Upper lobe of left lung (tissue), 6 donors: ENCODE measurements at regions not wholly inside any gene's neighbourhood (a gene's known extent, or its start where the extent isn't known, plus 50 kb on each side); places are given as distances from the start of the nearest gene placed in this dataset.
A peak's percentile ranks its signal among the peaks of the same experiment; 100 is the strongest.
"Not testable (repeated sequence)": the region's sequence is repeated elsewhere in the genome, so short reads cannot be mapped to it uniquely, and the experiment has no call there.

Source experiments
- ATAC-seq, 2 donors: fragments of 200-7000 bp; cut with Tn5 transposase; one replicate each; pipeline ENCODE4 v1.9.1; 2022; ENCODE audit warnings: mild to moderate bottlenecking in 2 of 2, moderate library complexity in 2 of 2; ENCODE audit not compliant: low FRiP score in 2 of 2
- DNase-seq, 2 donors: peaks; one replicate each; pipeline ENCODE4 v3.0.0-alpha.2; 2019 to 2020
- H3K27ac ChIP-seq, 4 donors: fragments of 200-600 bp; sonication (generic); one replicate each; pipeline ENCODE4 v1.5.1; 2016 to 2019
- H3K27me3 ChIP-seq, 4 donors: fragments of 200-600 bp; sonication (generic); one replicate each; pipeline ENCODE4 v1.5.1; 2017 to 2019
- H3K36me3 ChIP-seq, 4 donors: fragments of 200-600 bp; sonication (generic); one replicate each; pipeline ENCODE4 v1.5.1; 2016 to 2019
- H3K4me1 ChIP-seq, 4 donors: fragments of 200-600 bp; sonication (generic); one replicate each; pipeline ENCODE4 v1.5.1; 2018 to 2019
- H3K4me3 ChIP-seq, 4 donors: fragments of 200-600 bp; sonication (generic); one replicate each; pipeline ENCODE4 v1.5.1; 2017 to 2019; ENCODE audit warnings: mild to moderate bottlenecking in 2 of 4, moderate library complexity in 1 of 4
- H3K9me3 ChIP-seq, 4 donors: fragments of 200-600 bp; sonication (generic); one replicate each; pipeline ENCODE4 v1.5.1; 2018 to 2019
- EP300 ChIP-seq, 4 donors: sonication (generic); formaldehyde crosslinking; IDR thresholded peaks; one replicate each; pipeline ENCODE4 v1.5.1; 2017; ENCODE audit warnings: antibody characterized with exemption in 4 of 4, control low read depth in 2 of 4
- POLR2A ChIP-seq, 4 donors: fragments of 450-650 bp; IDR thresholded peaks; one replicate each; pipeline ENCODE4 v1.5.1; 2016 to 2017; ENCODE audit warnings: antibody characterized with exemption in 4 of 4, mild to moderate bottlenecking in 2 of 4
- POLR2AphosphoS5 ChIP-seq, 2 donors: sonication (generic); formaldehyde crosslinking; IDR thresholded peaks; one replicate each; pipeline ENCODE4 v1.5.1; 2017; ENCODE audit warnings: antibody characterized with exemption in 2 of 2
- WGBS, 2 donors: methylation state at CpG; one replicate each; pipeline ENCODE4 v1.1.5; 2017 to 2018; 5-methylcytosine and 5-hydroxymethylcytosine counted together
- TF ChIP-seq, protein P1 (sequence below), 6 experiments: fragments of 450-650 bp in 4 of 6; fragments of 200-600 bp in 2 of 6; sonication (generic) in 2 of 6; IDR thresholded peaks; one replicate each; pipeline ENCODE4 v1.5.1; 2016 to 2019; ENCODE audit warnings: antibody characterized with exemption in 6 of 6
- donor health status: DM: no; HTN: no; CAD: no; lungs with moderate emphysema.
- donor health status: DM: no; HTN: yes; CAD: no; lungs with severe emphysema.

- Histone ChIP-seq H3K27me3 (no peaks in the 10 kb centered on the region), H3K9me3 (no peaks in the 10 kb centered on the region), H3K36me3 (no peaks in the 10 kb centered on the region), H3K4me3 (no peak overlapping the region), H3K4me1 (no peaks in the 10 kb centered on the region), H3K27ac (no peak overlapping the region)
- TF ChIP-seq, protein P1, sequence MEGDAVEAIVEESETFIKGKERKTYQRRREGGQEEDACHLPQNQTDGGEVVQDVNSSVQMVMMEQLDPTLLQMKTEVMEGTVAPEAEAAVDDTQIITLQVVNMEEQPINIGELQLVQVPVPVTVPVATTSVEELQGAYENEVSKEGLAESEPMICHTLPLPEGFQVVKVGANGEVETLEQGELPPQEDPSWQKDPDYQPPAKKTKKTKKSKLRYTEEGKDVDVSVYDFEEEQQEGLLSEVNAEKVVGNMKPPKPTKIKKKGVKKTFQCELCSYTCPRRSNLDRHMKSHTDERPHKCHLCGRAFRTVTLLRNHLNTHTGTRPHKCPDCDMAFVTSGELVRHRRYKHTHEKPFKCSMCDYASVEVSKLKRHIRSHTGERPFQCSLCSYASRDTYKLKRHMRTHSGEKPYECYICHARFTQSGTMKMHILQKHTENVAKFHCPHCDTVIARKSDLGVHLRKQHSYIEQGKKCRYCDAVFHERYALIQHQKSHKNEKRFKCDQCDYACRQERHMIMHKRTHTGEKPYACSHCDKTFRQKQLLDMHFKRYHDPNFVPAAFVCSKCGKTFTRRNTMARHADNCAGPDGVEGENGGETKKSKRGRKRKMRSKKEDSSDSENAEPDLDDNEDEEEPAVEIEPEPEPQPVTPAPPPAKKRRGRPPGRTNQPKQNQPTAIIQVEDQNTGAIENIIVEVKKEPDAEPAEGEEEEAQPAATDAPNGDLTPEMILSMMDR (IDR thresholded peaks at IDR 0.05) = no peak
- TF ChIP-seq EP300 (IDR thresholded peaks at IDR 0.05) (no peak), POLR2AphosphoS5 (IDR thresholded peaks at IDR 0.05) (no peak), POLR2A (IDR thresholded peaks at IDR 0.05) (no peak)
- no peak for ATAC-seq
- 65 to 92% methylated on average over 2 of the region's 2 CpGs for WGBS, 2 donors
- DNase-seq = no peak
Measured at GRCh38 chr19:29042450-29042849, 170.5 kb downstream of the UQCRFS1 start.

GRCh38 chr19:29040951-29041350 lies 172.0 kb downstream of the UQCRFS1 start:
- H3K4me3 ChIP-seq = no peak overlapping the region

GRCh38 chr19:29040292-29040691 lies 172.7 kb downstream of the UQCRFS1 start:
- DNase-seq (peak in 1 of 2 donors; percentile 50), ATAC-seq (peak in 1 of 2 donors; percentile 73)
- no peaks in the 10 kb centered on the region for H3K36me3 ChIP-seq
- H3K4me3 ChIP-seq = no peak overlapping the region
- H3K27ac ChIP-seq = no peak overlapping the region
- no peaks in the 10 kb centered on the region for H3K9me3 ChIP-seq
- no peaks in the 10 kb centered on the region for H3K27me3 ChIP-seq
- H3K4me1 ChIP-seq = no peaks in the 10 kb centered on the region
- WGBS, 2 donors = 63 to 68% methylated on average over 7 of the region's 7 CpGs
- no peak for TF ChIP-seq POLR2AphosphoS5 (IDR thresholded peaks at IDR 0.05)
- no peak for TF ChIP-seq POLR2A (IDR thresholded peaks at IDR 0.05)
- TF ChIP-seq, protein P1 (IDR thresholded peaks at IDR 0.05) = no peak
- no peak for TF ChIP-seq EP300 (IDR thresholded peaks at IDR 0.05)

More at GRCh38 chr19:29040951-29041350, 172.0 kb downstream of the UQCRFS1 start:
- Histone ChIP-seq H3K9me3 (no peaks in the 10 kb centered on the region), H3K36me3 (no peaks in the 10 kb centered on the region), H3K4me1 (no peaks in the 10 kb centered on the region), H3K27ac (no peak overlapping the region), H3K27me3 (no peaks in the 10 kb centered on the region)
- no peak for ATAC-seq
- TF ChIP-seq EP300 (IDR thresholded peaks at IDR 0.05) (no peak), POLR2A (IDR thresholded peaks at IDR 0.05) (no peak), POLR2AphosphoS5 (IDR thresholded peaks at IDR 0.05) (no peak)
- TF ChIP-seq, protein P1 (IDR thresholded peaks at IDR 0.05) = no peak
- no peak for DNase-seq
- WGBS, 2 donors = 50 to 53% methylated on average over 6 of the region's 6 CpGs

- not testable (repeated sequence) for H3K4me3 ChIP-seq, ATAC-seq, H3K27me3 ChIP-seq, H3K27ac ChIP-seq, H3K9me3 ChIP-seq, H3K36me3 ChIP-seq, H3K4me1 ChIP-seq, DNase-seq
- WGBS, 2 donors = 59 to 81% methylated on average over 3 of the region's 3 CpGs
Measured at GRCh38 chr19:29039036-29039435, 173.9 kb downstream of the UQCRFS1 start.

DNA sequence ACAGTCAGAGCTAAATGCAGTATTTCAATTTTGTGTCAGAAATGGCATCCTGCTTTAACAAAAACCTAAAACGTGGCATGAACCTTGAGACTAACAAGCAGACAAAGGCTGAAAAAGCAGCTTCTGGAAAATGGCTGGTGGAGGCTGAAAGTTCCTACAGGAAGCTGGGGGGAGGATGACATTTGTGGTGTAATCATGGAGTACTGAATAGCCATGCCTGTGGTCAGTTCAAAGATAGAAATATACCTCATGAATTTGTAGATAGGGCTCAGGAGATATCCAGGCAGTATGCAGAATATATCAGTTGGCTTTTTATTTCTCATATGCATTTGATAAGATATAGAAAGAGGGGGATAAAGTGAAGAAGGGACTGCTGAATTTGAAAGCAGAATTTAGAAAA lies 181.7 kb downstream of the UQCRFS1 start:
- TF ChIP-seq EP300 (IDR thresholded peaks at IDR 0.05) (no peak), POLR2AphosphoS5 (IDR thresholded peaks at IDR 0.05) (no peak), POLR2A (IDR thresholded peaks at IDR 0.05) (no peak)
- TF ChIP-seq, protein P1 (IDR thresholded peaks at IDR 0.05) = no peak
- WGBS, 2 donors = 40 to 46% methylated on average over 1 of the region's 1 CpG
- no peaks in the 10 kb centered on the region for H3K27me3 ChIP-seq

More for the DNA sequence above, 181.7 kb downstream of the UQCRFS1 start:
- Histone ChIP-seq H3K4me3 (no peak overlapping the region), H3K36me3 (no peaks in the 10 kb centered on the region), H3K9me3 (no peaks in the 10 kb centered on the region), H3K4me1 (no peaks in the 10 kb centered on the region), H3K27ac (no peak overlapping the region)
- no peak for DNase-seq
- no peak for ATAC-seq
